Large intestine (tissue), 3 donors: ENCODE measurements at regions not wholly inside any gene's neighbourhood (a gene's known extent, or its start where the extent isn't known, plus 50 kb on each side); places are given as distances from the start of the nearest gene placed in this dataset.
"Not testable (repeated sequence)": the region's sequence is repeated elsewhere in the genome, so short reads cannot be mapped to it uniquely, and the experiment has no call there.

Experiments used
- DNase-seq, 2 donors: peaks; one replicate each; pipeline versions ENCODE4 v3.0.0 to v3.0.0-alpha.2; 2013
- H3K27ac ChIP-seq: one replicate; pipeline ENCODE4 v1.5.1; 2013; ENCODE audit warnings: low read length
- H3K27me3 ChIP-seq: 2 replicates; pipeline ENCODE4 v1.6.1; 2013; ENCODE audit warnings: low read length; ENCODE audit not compliant: control insufficient read depth, insufficient read depth
- H3K36me3 ChIP-seq: 2 replicates; pipeline ENCODE4 v1.6.1; 2013; ENCODE audit warnings: low read length; ENCODE audit not compliant: control insufficient read depth, insufficient read depth
- H3K4me1 ChIP-seq: one replicate; pipeline ENCODE4 v1.6.1; 2013; ENCODE audit warnings: low read length; ENCODE audit not compliant: control insufficient read depth, insufficient read depth
- H3K4me3 ChIP-seq: one replicate; pipeline ENCODE4 v1.5.1; 2013; ENCODE audit warnings: low read length
- H3K9me3 ChIP-seq: one replicate; pipeline ENCODE4 v1.6.1; 2013; ENCODE audit warnings: mild to moderate bottlenecking, low read depth, low read length, moderate library complexity; ENCODE audit not compliant: control insufficient read depth
- WGBS: methylation state at CpG from one replicate; pipeline ENCODE4 v1.1.5; 2013; ENCODE audit warnings: low lambda C conversion rate; ENCODE audit not compliant: insufficient coverage; 5-methylcytosine and 5-hydroxymethylcytosine counted together

DNA sequence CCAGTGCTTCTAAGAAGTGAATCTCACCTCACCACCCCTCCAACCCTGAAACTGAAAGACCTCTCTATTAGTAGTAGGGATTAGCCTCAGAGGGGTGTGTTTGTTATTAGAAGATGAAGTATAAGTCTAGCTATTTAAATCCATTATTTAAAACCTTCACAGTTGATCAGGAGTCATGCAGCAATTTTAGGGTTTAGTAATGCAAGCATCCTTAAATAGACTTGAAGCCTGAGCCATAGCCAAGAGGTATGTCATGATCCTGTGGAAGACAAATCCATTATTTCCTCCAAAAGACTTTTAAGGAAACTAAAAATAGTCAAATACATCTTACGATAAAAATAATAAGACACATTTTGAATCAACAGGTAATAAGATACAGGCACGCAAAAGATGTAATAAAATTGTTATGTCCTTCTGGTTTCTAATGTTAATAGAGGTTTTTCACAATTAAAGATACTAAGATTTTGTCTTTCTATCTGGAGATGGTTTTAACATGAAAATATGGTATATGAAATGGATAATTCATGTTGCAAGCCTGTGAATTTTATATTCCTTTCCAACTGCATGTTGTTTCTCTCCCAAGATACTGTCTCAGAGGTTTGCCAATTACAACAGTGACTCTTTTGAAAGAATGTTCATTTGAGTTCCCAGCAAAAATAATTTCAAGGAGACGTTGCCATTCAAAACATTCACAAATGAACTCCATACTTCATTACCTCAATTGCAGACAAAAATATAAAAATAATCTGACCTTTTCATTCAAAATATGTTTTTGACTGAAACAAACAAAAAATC, 68.0 kb downstream of the LUZP4 start:
- no peaks in the 10 kb centered on the region for H3K27me3 ChIP-seq
- no peak for DNase-seq
- H3K36me3 ChIP-seq = no peaks in the 10 kb centered on the region
- H3K4me3 ChIP-seq = no peak overlapping the region
- no peaks in the 10 kb centered on the region for H3K4me1 ChIP-seq
- no peaks in the 10 kb centered on the region for H3K9me3 ChIP-seq
- WGBS = 83% methylated on average over 1 of the region's 3 CpGs
- H3K27ac ChIP-seq = no peak overlapping the region

DNA sequence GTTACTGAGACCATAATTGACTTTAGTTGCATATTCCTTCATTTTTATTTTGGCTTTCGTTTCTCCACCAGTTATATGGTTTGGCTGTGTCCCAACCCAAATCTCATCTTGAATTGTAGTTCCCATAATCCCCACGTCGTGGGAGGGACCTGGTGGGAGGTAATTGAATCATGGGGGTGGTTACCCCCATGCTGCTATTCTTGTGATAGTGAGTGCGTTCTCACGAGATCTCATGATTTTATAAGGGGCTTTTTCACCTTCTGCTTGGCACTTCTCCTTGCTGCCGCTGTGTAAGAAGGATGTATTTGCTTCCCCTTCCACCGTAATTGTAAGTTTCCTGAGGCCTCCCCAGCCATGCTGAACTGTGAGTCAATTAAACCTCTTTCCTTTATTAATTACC, 70.0 kb downstream of the LUZP4 start:
- DNase-seq, H3K27me3 ChIP-seq, H3K4me3 ChIP-seq, H3K4me1 ChIP-seq, H3K9me3 ChIP-seq, H3K27ac ChIP-seq, H3K36me3 ChIP-seq: not testable (repeated sequence)
- 100% methylated on average over 2 of the region's 7 CpGs for WGBS

DNA sequence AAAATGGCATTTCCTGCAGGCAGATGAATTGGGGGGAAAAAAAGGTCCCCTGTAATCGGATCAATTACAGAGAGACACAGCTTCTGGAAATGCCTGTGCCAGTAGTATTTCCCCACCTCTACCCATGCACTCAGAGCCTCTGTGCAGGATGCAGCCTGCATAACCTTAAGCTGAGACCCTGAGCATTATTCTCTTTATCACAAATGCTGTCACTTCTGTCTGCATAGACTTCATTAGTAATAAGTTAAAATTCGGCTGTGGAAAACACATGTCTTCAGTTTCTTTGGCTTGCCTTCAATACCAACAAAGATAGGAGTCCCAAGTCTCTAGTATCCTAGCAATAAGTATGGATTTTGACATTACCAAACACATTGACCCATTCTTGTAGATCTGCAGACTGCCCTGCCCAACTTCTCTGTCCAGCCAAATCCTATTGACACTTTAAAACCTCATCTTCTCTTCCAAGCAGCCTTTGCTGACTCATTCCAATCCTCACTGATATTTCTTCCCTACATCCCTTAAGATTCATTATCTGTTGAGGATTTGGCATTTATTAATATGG, 70.8 kb downstream of the LUZP4 start:
- WGBS = no CpG with 5 or more reads among the region's 2 CpGs
- no peaks in the 10 kb centered on the region for H3K36me3 ChIP-seq
- no peaks in the 10 kb centered on the region for H3K4me1 ChIP-seq
- no peak overlapping the region for H3K27ac ChIP-seq
- no peaks in the 10 kb centered on the region for H3K9me3 ChIP-seq
- no peak for DNase-seq
- H3K27me3 ChIP-seq = no peaks in the 10 kb centered on the region
- no peak overlapping the region for H3K4me3 ChIP-seq

DNA sequence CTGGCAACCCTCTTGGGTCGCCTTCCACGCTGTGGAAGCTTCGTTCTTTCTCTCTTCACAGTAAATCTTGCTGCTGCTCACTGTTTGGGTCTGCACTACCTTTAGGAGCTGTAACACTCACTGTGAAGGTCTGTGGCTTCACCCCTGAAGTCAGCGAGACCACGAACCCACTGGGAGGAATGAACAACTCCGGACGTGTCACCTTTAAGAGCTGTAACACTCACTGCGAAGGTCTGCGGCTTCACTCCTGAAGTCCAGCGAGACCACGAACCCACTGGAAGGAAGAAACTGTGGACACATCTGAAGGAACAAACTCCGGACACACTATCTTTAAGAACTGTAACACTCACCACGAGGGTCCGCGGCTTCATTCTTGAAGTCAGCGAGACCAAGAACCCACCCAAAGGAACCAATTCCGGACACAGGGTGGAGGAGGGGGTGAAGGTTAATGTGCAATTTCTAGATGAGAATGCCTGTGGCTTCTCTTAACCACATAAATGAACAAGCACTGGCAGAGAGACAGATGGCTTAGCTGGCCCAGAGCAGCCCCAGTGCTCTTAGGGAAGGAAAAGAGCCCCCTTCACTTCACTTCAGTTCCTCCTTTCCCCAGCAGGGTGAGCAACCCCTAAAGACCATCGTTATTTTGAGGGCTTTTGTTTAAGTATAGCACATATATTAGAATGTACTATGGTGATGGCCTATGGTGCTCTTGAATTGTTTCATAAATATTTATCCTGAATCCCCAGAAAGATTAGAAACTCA, 73.0 kb downstream of the LUZP4 start:
- Histone ChIP-seq H3K9me3 (no peaks in the 10 kb centered on the region), H3K27me3 (no peaks in the 10 kb centered on the region), H3K4me1 (peaks cover 4% of the 10 kb centered on the region), H3K4me3 (no peak overlapping the region), H3K27ac (no peak overlapping the region), H3K36me3 (no peaks in the 10 kb centered on the region)
- no CpG with 5 or more reads among the region's 18 CpGs for WGBS
- DNase-seq = no peak

DNA sequence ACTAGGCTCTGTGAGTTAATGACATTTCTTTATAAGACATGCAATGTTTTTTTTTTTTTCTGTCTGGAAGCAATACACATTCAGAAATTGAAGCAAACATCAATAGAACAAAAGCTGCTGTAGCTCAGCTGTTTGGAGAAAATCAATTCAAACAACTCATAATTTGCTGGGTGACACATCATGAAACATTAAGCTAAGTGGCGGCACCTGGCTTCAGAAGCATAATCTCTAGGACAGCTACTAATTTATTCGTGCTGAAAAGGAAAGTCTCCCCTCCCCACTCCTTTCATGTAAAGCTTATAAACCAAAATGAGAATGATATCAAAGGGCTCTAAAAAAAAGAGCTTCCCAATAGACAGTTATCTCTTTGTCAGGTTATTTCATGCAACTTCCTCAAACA, 73.9 kb downstream of the LUZP4 start:
- Histone ChIP-seq H3K4me3 (no peak overlapping the region), H3K27me3 (no peaks in the 10 kb centered on the region), H3K36me3 (no peaks in the 10 kb centered on the region), H3K4me1 (peaks cover 4% of the 10 kb centered on the region), H3K9me3 (no peaks in the 10 kb centered on the region), H3K27ac (no peak overlapping the region)
- WGBS = no CpG with 5 or more reads among the region's 2 CpGs
- DNase-seq = no peak

DNA sequence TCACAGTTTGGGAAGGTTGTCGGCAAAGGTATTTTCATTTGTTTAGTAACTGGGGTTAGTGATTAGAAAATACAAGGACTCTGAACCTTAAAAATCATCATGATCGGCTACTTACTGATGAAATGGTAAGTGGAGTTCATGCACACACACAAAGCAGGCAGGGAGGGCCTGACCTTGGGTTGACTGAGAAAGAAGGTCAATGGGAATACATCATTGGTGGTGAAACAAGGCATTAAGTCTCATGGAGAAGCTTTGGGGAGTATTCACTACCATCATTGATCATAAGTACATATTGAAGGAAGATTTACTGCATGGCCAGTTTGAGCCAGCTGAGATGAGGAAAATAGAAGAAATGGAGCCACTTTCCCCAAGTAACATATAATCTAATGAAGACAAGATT, 74.4 kb downstream of the LUZP4 start:
- H3K4me1 ChIP-seq = peaks cover 4% of the 10 kb centered on the region
- no CpG with 5 or more reads among the region's 2 CpGs for WGBS
- no peaks in the 10 kb centered on the region for H3K9me3 ChIP-seq
- no peaks in the 10 kb centered on the region for H3K27me3 ChIP-seq
- H3K27ac ChIP-seq = no peak overlapping the region
- no peak overlapping the region for H3K4me3 ChIP-seq
- DNase-seq = no peak
- H3K36me3 ChIP-seq = no peaks in the 10 kb centered on the region

DNA sequence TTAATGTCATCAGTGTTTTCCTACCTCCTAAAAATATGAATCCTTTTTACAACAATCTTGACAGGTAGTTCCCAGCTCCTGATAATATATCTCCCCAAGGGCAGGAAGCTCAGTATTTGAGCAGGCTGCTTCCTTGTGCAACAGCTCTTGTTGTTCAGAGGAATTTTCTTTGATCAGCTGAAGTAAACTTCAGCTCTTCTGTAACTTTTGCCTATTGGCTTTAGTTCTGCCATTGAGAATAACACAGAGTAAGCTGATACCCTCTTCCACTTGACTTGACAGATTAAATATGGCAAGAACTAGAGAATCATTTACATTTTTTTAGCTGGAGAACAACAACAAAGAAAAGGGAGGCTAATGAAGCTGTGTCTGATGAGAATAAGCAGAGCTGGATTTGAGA, 75.2 kb downstream of the LUZP4 start:
- H3K27me3 ChIP-seq = no peaks in the 10 kb centered on the region
- H3K36me3 ChIP-seq = no peaks in the 10 kb centered on the region
- peaks cover 4% of the 10 kb centered on the region for H3K4me1 ChIP-seq
- H3K9me3 ChIP-seq = no peaks in the 10 kb centered on the region
- H3K4me3 ChIP-seq = no peak overlapping the region
- no peak overlapping the region for H3K27ac ChIP-seq
- peak in 1 of 2 donors; percentile 9 for DNase-seq

DNA sequence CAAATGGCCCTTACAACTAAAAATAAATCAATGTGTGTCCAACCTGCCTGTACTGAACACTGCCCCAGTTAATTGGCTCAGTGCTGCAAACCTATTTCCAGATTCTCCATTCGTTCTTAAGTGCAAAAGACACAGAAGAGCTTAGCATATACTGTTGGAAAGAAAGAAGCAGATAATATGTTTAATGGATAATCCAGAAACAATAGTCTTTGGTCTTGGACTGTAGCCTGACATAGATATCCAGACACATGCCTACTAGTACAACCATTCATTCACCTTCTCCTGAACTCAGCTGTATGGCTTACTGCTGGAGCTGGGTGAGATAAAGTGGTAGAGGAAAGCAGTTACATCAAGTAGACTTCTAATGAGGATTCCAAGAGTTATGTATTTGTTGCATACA, 77.0 kb downstream of the LUZP4 start:
- Histone ChIP-seq H3K27me3 (no peaks in the 10 kb centered on the region), H3K36me3 (no peaks in the 10 kb centered on the region), H3K9me3 (no peaks in the 10 kb centered on the region), H3K27ac (no peak overlapping the region), H3K4me3 (no peak overlapping the region), H3K4me1 (peaks cover 4% of the 10 kb centered on the region)
- WGBS = no CpG with 5 or more reads among the region's 1 CpG
- DNase-seq = peak; percentile 15 to 35

DNA sequence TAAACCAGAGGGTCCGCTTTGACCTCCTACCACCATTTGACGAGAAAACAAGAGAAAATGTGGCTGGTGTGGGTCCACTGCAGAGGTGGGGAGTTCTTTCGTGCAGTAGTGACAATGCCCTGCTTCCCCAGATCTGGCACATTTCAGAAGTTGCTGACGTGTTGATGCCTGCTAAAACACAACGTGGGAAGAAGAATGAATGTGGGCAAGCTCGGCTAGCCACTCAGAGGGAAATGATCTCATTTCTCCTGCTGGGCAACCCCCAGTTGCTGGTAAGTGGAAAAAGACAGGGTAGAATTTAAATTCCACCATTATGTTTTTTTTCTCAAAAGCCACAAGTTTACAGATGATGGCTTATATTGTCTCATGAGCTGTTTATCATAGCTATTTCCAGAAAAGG, 77.9 kb downstream of the LUZP4 start:
- Histone ChIP-seq H3K4me1 (peaks cover 4% of the 10 kb centered on the region), H3K27ac (no peak overlapping the region), H3K27me3 (no peaks in the 10 kb centered on the region), H3K4me3 (no peak overlapping the region), H3K9me3 (no peaks in the 10 kb centered on the region), H3K36me3 (no peaks in the 10 kb centered on the region)
- WGBS = no CpG with 5 or more reads among the region's 6 CpGs
- DNase-seq = no peak

DNA sequence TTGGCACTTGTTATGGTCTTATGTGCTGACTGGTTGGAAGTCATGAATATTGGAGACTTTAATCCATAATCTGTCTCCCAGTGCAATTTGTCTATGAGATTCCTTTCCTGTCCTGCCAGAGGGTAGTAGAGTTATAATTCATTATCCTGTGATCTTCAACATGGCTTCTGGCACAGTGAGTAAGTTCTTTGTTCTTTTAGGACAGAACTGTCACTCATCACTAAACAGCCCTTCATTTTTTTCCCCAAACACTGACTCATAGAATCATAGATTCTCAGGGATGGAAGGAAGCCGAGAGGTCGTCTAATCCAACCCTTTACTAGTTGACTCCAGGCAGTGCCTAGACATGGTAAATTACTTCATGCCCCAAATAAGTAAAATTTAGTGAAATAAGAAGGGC, 78.4 kb downstream of the LUZP4 start:
- Histone ChIP-seq H3K36me3 (no peaks in the 10 kb centered on the region), H3K27me3 (no peaks in the 10 kb centered on the region), H3K27ac (no peak overlapping the region), H3K4me1 (peaks cover 7% of the 10 kb centered on the region), H3K9me3 (no peaks in the 10 kb centered on the region), H3K4me3 (no peak overlapping the region)
- no CpG with 5 or more reads among the region's 2 CpGs for WGBS
- DNase-seq = no peak
